ENCODE measurements at regions not wholly inside any gene's neighbourhood (a gene's known extent, or its start where the extent isn't known, plus 50 kb on each side); places are given as distances from the start of the nearest gene placed in this dataset.

- Mint-ChIP-seq H3K36me3 (no peaks in the 10 kb centered on the region), H3K27me3 (ENCODE audit: low read depth) (no peaks in the 10 kb centered on the region; the same call in 1 of the 2 replicates), H3K9me3 (peaks cover 6% of the 10 kb centered on the region; the same call in 1 of the 2 replicates), H3K27ac (no peak overlapping the region), H3K4me3 (no peak overlapping the region), H3K4me1 (peaks cover 22% of the 10 kb centered on the region)
- ATAC-seq: no peak
- ChIA-PET POLR2A (no interaction called here), CTCF (interaction anchor here (0.7 to 1.6 kb wide), 2 partner anchors 31 to 84 kb away, joined by 3 to 6 read pairs; no protein-coding TSS in a partner anchor)
- no peak for TF ChIP-seq ZNF138 (CRISPR knock-in tag; conservative IDR thresholded peaks at IDR 0.05)
- no peak for TF ChIP-seq CBFB (CRISPR knock-in tag; IDR thresholded peaks at IDR 0.05; ENCODE audit: low read depth)
- no peak for TF ChIP-seq FOXP4 (CRISPR knock-in tag; IDR thresholded peaks at IDR 0.05)
- TF ChIP-seq ELF4 (CRISPR knock-in tag; IDR thresholded peaks at IDR 0.05; ENCODE audit: low read depth): no peak
- no peak for TF ChIP-seq ZBTB21 (CRISPR knock-in tag; IDR thresholded peaks at IDR 0.05; ENCODE audit: borderline replicate concordance)
- no peak for TF ChIP-seq USF2 (CRISPR knock-in tag; IDR thresholded peaks at IDR 0.05)
- no peak for TF ChIP-seq AFF4 (CRISPR knock-in tag; IDR thresholded peaks at IDR 0.05; ENCODE audit: borderline replicate concordance)
- TF ChIP-seq CTCF (IDR thresholded peaks at IDR 0.05): no peak
- no peak for TF ChIP-seq ZNF121 (CRISPR knock-in tag; IDR thresholded peaks at IDR 0.05)
- no peak for TF ChIP-seq SOX15 (CRISPR knock-in tag; IDR thresholded peaks at IDR 0.05)
- no peak for TF ChIP-seq IRF1 (CRISPR knock-in tag; IDR thresholded peaks at IDR 0.05)
- no peak for TF ChIP-seq TEAD1 (CRISPR knock-in tag; IDR thresholded peaks at IDR 0.05)
- no peak for TF ChIP-seq PRRX2 (CRISPR knock-in tag; IDR thresholded peaks at IDR 0.05)
- no peak for TF ChIP-seq E2F1 (CRISPR knock-in tag; IDR thresholded peaks at IDR 0.05)
- TF ChIP-seq KAT7 (CRISPR knock-in tag; IDR thresholded peaks at IDR 0.05; ENCODE audit: borderline replicate concordance): no peak
- TF ChIP-seq GRHL2 (CRISPR knock-in tag; IDR thresholded peaks at IDR 0.05; ENCODE audit: insufficient replicate concordance, severe bottlenecking): no peak
- DNase-seq (ENCODE audit: low spot score): no peak
Measured at GRCh38 chr9:70478963-70479641, 64.6 kb upstream of the KLF9 start.

All from WTC11 (cell line).